NB4 (cell line): ENCODE measurements at regions not wholly inside any gene's neighbourhood (a gene's known extent, or its start where the extent isn't known, plus 50 kb on each side); places are given as distances from the start of the nearest gene placed in this dataset.

Experiments used
- POLR2A ChIP-seq: IDR thresholded peaks from 2 replicates; pipeline ENCODE4 v1.6.1; 2011; ENCODE audit warnings: mild to moderate bottlenecking; ENCODE audit not compliant: insufficient read length; ENCODE audit errors: extremely low read depth
- TF ChIP-seq, protein P1 (sequence below): IDR thresholded peaks from one replicate; pipeline ENCODE4 v1.5.1; 2012; ENCODE audit warnings: low read depth, low read length

- TF ChIP-seq, protein P1, sequence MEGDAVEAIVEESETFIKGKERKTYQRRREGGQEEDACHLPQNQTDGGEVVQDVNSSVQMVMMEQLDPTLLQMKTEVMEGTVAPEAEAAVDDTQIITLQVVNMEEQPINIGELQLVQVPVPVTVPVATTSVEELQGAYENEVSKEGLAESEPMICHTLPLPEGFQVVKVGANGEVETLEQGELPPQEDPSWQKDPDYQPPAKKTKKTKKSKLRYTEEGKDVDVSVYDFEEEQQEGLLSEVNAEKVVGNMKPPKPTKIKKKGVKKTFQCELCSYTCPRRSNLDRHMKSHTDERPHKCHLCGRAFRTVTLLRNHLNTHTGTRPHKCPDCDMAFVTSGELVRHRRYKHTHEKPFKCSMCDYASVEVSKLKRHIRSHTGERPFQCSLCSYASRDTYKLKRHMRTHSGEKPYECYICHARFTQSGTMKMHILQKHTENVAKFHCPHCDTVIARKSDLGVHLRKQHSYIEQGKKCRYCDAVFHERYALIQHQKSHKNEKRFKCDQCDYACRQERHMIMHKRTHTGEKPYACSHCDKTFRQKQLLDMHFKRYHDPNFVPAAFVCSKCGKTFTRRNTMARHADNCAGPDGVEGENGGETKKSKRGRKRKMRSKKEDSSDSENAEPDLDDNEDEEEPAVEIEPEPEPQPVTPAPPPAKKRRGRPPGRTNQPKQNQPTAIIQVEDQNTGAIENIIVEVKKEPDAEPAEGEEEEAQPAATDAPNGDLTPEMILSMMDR: no peak
- TF ChIP-seq POLR2A: no peak
Measured at GRCh38 chr7:108947526-108947925, 377.9 kb downstream of the DNAJB9 start.
